SK-N-SH (cell line): ENCODE measurements at regions not wholly inside any gene's neighbourhood (a gene's known extent, or its start where the extent isn't known, plus 50 kb on each side); places are given as distances from the start of the nearest gene placed in this dataset.

Experiments
- CTCF ChIP-seq: fragments of 200-600 bp; sonication (generic); IDR thresholded peaks from 2 replicates; pipeline ENCODE4 v1.6.1; 2017; ENCODE audit warnings: antibody characterized with exemption, mild to moderate bottlenecking, moderate library complexity
- EP300 ChIP-seq, 2 experiments: IDR thresholded peaks; 2 replicates each; pipeline versions ENCODE4 v1.4.0 to v1.6.1; 2012; ENCODE audit warnings: borderline replicate concordance in 1 of 2, low read depth in 1 of 2, low read length in 1 of 2
- IRF3 ChIP-seq: fragments of 150-350 bp; IDR thresholded peaks from 2 replicates; pipeline ENCODE4 v1.6.1; 2016; ENCODE audit warnings: mild to moderate bottlenecking, low read depth, low read length
- JUND ChIP-seq: IDR thresholded peaks from 2 replicates; pipeline ENCODE4 v1.4.0; 2012
- MEF2A ChIP-seq: IDR thresholded peaks from 2 replicates; pipeline ENCODE4 v1.4.0; 2012; ENCODE audit warnings: low read depth, borderline replicate concordance
- SMC3 ChIP-seq: IDR thresholded peaks from 2 replicates; pipeline ENCODE4 v1.6.1; 2012; ENCODE audit warnings: low read depth, low read length, improper control_type of control experiment
- ZBTB33 ChIP-seq: IDR thresholded peaks from 2 replicates; pipeline ENCODE4 v1.4.0; 2012; ENCODE audit warnings: low read depth, borderline replicate concordance

- TF ChIP-seq MEF2A = no peak
- no peak for TF ChIP-seq ZBTB33
- TF ChIP-seq CTCF = no peak
- no peak for TF ChIP-seq JUND
- TF ChIP-seq IRF3 = no peak
- no peak for TF ChIP-seq SMC3
- TF ChIP-seq EP300 (IDR thresholded peaks at IDR 0.05; ENCODE audit: borderline replicate concordance in 1 of 2, low read depth in 1 of 2, low read length in 1 of 2) = no peak
These were observed 894.7 kb downstream of the C6orf118 start for GRCh38 chr6:164414695-164415094.
